HL-60/S4 (cell line): ENCODE measurements at regions not wholly inside any gene's neighbourhood (a gene's known extent, or its start where the extent isn't known, plus 50 kb on each side); places are given as distances from the start of the nearest gene placed in this dataset.
"Not testable (repeated sequence)": the region's sequence is repeated elsewhere in the genome, so short reads cannot be mapped to it uniquely, and the experiment has no call there.

ENCODE experiments used
- in situ Hi-C: fragments of 300-500 bp; cut with MboI; formaldehyde crosslinking; loops from 2 replicates; pipeline ENCODE4 v1.14.3; 2022; ENCODE audit warnings: low sequenced_read_pairs

GRCh38 chr6:133099573-133099972 lies 141.6 kb upstream of the EYA4 start:
- in situ Hi-C loops = no loop called here

GRCh38 chr6:133100865-133101264 lies 140.3 kb upstream of the EYA4 start:
- in situ Hi-C loops = no loop called here

GRCh38 chr6:133101790-133102189 lies 139.4 kb upstream of the EYA4 start:
- in situ Hi-C loops = no loop called here

GRCh38 chr6:133106934-133107333 lies 134.2 kb upstream of the EYA4 start:
- in situ Hi-C loops = no loop called here

- in situ Hi-C loops = no loop called here
These were observed 132.7 kb upstream of the EYA4 start for GRCh38 chr6:133108419-133108818.

- in situ Hi-C loops = no loop called here
These were observed 126.2 kb upstream of the EYA4 start for GRCh38 chr6:133114973-133115372.

GRCh38 chr6:133115946-133116345 lies 125.2 kb upstream of the EYA4 start:
- in situ Hi-C loops = no loop called here

GRCh38 chr6:133128191-133128590 lies 113.0 kb upstream of the EYA4 start:
- in situ Hi-C loops = no loop called here

GRCh38 chr6:133129556-133129955 lies 111.6 kb upstream of the EYA4 start:
- in situ Hi-C loops = no loop called here

GRCh38 chr6:133130863-133131262 lies 110.3 kb upstream of the EYA4 start:
- in situ Hi-C loops = no loop called here

- in situ Hi-C loops = no loop called here
These were observed 109.3 kb upstream of the EYA4 start for GRCh38 chr6:133131621-133132465.

GRCh38 chr6:133132466-133132971 lies 108.6 kb upstream of the EYA4 start:
- in situ Hi-C loops = no loop called here

- in situ Hi-C loops = no loop called here
These were observed 104.8 kb upstream of the EYA4 start for GRCh38 chr6:133136177-133136880.

GRCh38 chr6:133147470-133148184 lies 93.5 kb upstream of the EYA4 start:
- in situ Hi-C loops = not testable (repeated sequence)

GRCh38 chr6:133156689-133157088 lies 84.5 kb upstream of the EYA4 start:
- in situ Hi-C loops = no loop called here

- in situ Hi-C loops = no loop called here
These were observed 83.2 kb upstream of the EYA4 start for GRCh38 chr6:133157995-133158394.

GRCh38 chr6:133159255-133159795 lies 81.8 kb upstream of the EYA4 start:
- in situ Hi-C loops = no loop called here

GRCh38 chr6:133160536-133160935 lies 80.6 kb upstream of the EYA4 start:
- in situ Hi-C loops = no loop called here

- in situ Hi-C loops = no loop called here
These were observed 75.9 kb upstream of the EYA4 start for GRCh38 chr6:133165235-133165634.

- in situ Hi-C loops = no loop called here
These were observed 74.4 kb upstream of the EYA4 start for GRCh38 chr6:133166766-133167165.

- in situ Hi-C loops = no loop called here
These were observed 71.3 kb upstream of the EYA4 start for GRCh38 chr6:133169901-133170300.
